Spleen (tissue), 7 donors: ENCODE measurements at regions not wholly inside any gene's neighbourhood (a gene's known extent, or its start where the extent isn't known, plus 50 kb on each side); places are given as distances from the start of the nearest gene placed in this dataset.

Experiments used
- CTCF ChIP-seq, 11 experiments: fragments of 200-600 bp in 7 of 11; fragments of 450-650 bp in 4 of 11; sonication (generic) in 4 of 11; IDR thresholded peaks in 8 of 11; conservative IDR thresholded peaks in 3 of 11; 1 replicate in 7 of 11; 2 replicates in 4 of 11; pipeline versions ENCODE4 v1.4.0 to v1.8.0; 2016 to 2021; ENCODE audit warnings: antibody characterized with exemption in 11 of 11, inconsistent platforms in 4 of 11, mild to moderate bottlenecking in 1 of 11
- POLR2A ChIP-seq, 3 donors: fragments of 450-650 bp; IDR thresholded peaks; one replicate each; pipeline ENCODE4 v1.5.1; 2017; ENCODE audit warnings: antibody characterized with exemption in 3 of 3, mild to moderate bottlenecking in 1 of 3
- POLR2AphosphoS5 ChIP-seq, 3 donors: sonication (generic); formaldehyde crosslinking; IDR thresholded peaks; one replicate each; pipeline ENCODE4 v1.5.1; 2017; ENCODE audit warnings: antibody characterized with exemption in 3 of 3
- donor health status: DM: no; HTN: no; CAD: no; lungs with moderate emphysema.
- donor health status: DM: no; HTN: no; CAD: no.
- donor health status: DM: no; HTN: no; CAD: no.

GRCh38 chrX:108914791-108915190 lies 178.4 kb upstream of the IRS4 start:
- TF ChIP-seq CTCF (IDR thresholded peaks at IDR 0.05 in 8 of 11, conservative IDR thresholded peaks at IDR 0.05 in 3 of 11), result no peak
- TF ChIP-seq POLR2A (IDR thresholded peaks at IDR 0.05), result no peak
- no peak for TF ChIP-seq POLR2AphosphoS5 (IDR thresholded peaks at IDR 0.05)
